ENCODE measurements at regions not wholly inside any gene's neighbourhood (a gene's known extent, or its start where the extent isn't known, plus 50 kb on each side); places are given as distances from the start of the nearest gene placed in this dataset.
A peak's percentile ranks its signal among the peaks of the same experiment; 100 is the strongest.

GRCh38 chr1:110765640-110766335, 91.0 kb upstream of the KCNA3 start:
- peak; percentile 32 for DNase-seq (ENCODE audit: low spot score)

DNA sequence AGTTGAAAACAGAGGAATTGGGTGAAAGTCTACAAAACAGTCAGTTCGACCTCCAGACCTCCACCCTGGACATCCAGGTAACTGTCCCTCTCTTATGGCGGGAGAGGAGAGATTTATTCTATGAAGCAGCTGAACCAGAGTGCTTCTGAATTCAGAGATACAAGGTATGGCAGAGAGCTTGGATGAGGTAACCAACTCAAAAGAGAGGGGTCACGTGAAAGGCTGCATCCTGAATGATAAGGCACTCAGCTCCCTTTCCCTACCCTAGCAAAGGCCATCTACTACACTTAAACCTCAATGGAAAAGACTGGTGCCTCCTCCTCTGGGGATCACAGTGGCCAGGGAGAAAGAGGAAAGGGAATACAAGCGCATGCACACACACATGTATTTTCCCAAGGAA, 88.4 kb upstream of the KCNA3 start:
- no peak for DNase-seq (ENCODE audit: low spot score)

GRCh38 chr1:110760321-110760720, 85.6 kb upstream of the KCNA3 start:
- no peak for DNase-seq (ENCODE audit: low spot score)

GRCh38 chr1:110756506-110756905, 81.8 kb upstream of the KCNA3 start:
- no peak for DNase-seq (ENCODE audit: low spot score)

DNA sequence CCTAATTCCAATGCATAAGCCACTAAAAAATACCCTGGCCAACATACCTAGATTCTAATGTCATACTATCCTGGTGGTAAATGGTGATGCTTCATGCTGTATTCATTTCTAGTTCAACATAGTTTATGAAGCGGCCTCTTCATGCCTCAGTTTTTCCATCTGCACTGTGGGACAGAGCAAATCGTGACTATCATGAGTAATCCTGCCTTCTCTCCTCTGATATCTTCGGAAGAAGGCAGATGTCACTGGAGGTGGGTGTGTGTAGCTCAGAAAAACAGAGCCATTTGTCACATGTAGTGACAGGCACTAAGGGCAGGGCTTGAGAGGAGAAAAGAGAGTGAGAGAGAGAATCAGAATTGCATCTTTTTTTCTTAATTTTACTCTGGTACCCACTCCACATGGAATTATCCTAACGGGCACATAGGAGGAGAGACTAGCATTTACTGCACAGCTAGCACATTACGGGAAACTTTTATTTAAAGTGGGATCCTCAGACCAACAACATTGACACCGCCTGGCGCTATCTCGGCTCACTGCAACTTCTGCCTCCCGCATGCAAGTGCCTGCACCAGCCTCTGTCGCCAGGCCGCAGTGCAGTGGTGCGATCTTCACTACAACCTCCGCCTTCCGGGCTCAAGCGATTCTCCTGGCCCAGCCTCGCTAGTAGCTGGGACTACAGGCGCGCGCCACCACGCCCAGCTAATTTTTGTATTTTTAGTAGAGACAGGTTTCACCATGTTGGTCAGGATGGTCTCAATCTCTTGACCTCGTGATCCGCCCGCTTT, 78.4 kb upstream of the KCNA3 start:
- DNase-seq (ENCODE audit: low spot score), result no peak

DNA sequence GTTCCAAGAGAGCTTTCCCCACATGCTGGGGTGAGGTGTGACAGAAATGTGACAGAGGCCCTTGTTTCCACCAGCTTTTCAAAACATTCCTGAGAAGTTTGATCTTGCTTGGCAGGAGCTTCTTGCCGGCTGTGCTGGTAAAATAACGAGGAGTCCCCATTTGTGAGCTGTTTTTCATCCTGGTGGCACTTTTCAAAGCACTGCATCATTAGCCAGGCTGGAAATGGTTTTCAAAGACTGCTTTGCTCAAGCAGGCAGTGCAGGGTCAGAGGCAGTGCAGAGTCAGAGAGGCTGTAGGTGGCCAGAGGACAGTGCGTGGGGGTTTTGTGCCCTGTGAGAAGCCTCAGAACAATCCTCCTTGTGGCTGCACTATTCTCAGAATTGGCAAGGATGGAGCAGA, 75.8 kb upstream of the KCNA3 start:
- no peak for DNase-seq (ENCODE audit: low spot score)

- DNase-seq (ENCODE audit: low spot score), result no peak
These were observed 75.2 kb upstream of the KCNA3 start for GRCh38 chr1:110749960-110750359.

DNA sequence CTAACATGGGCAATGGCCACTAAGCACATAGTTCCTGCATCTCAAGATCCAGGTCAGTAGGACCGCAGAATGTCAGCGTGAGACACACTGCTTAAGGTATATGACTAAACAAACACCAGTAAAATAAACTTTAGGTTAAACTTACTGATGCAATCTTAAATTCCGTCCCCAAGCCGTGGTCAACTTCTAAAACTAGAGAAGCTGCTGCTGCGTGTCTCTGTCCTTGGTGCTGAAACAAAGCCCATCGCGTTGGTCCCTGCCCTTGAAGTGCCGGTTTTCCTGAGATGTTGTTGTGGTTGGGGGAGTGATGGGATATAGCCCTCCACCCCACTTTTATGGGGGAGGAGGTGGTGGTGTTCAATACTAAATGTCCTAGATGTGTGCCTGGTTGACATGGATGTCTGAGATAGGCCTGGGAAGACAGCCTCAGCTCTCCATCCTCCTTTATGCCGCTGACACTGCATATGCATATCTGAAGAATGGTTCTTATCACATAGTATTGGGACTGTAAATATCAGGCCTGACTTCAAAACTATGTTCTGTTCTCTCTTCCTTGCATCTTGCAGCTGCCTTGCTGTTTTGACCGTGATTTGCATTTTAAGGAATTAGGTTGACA, 72.0 kb upstream of the KCNA3 start:
- DNase-seq (ENCODE audit: low spot score), result peak; percentile 22

- no peak for DNase-seq (ENCODE audit: low spot score)
These were observed 68.7 kb upstream of the KCNA3 start for GRCh38 chr1:110743397-110743796.

GRCh38 chr1:110736900-110737605, 62.3 kb upstream of the KCNA3 start:
- DNase-seq (ENCODE audit: low spot score), result no peak

- DNase-seq (ENCODE audit: low spot score), result no peak
These were observed 59.5 kb upstream of the KCNA3 start for GRCh38 chr1:110734133-110734680.

- no peak for DNase-seq (ENCODE audit: low spot score)
These were observed 56.8 kb upstream of the KCNA3 start for GRCh38 chr1:110731529-110731928.

GRCh38 chr1:110728388-110729001, 53.8 kb upstream of the KCNA3 start:
- DNase-seq (ENCODE audit: low spot score), result no peak

DNA sequence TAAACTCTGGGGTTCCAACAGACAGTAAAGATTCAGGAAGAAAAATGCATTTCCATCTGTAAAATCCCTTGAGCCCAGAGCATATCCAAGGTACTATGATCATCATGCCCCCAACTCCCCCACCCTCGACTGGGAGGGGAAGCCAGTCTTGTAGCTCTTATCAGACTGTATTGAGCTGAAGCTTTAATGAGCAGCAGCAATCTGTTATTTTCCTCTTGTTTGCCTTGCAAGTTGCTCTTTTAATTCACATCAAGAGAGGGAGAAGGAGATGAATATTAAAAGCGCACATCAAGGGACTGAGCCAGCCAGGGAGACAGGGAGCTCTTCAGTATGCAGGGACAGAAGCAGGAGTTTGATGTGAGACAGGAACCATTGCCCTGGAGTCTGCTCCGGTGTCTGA, 52.5 kb upstream of the KCNA3 start:
- no peak for DNase-seq (ENCODE audit: low spot score)

GRCh38 chr1:110726755-110727154, 52.0 kb upstream of the KCNA3 start:
- no peak for DNase-seq (ENCODE audit: low spot score)

Measured in hepatic stellate cell (primary cell).